ENCODE measurements at regions not wholly inside any gene's neighbourhood (a gene's known extent, or its start where the extent isn't known, plus 50 kb on each side); places are given as distances from the start of the nearest gene placed in this dataset.
"Not testable (repeated sequence)": the region's sequence is repeated elsewhere in the genome, so short reads cannot be mapped to it uniquely, and the experiment has no call there.

DNA sequence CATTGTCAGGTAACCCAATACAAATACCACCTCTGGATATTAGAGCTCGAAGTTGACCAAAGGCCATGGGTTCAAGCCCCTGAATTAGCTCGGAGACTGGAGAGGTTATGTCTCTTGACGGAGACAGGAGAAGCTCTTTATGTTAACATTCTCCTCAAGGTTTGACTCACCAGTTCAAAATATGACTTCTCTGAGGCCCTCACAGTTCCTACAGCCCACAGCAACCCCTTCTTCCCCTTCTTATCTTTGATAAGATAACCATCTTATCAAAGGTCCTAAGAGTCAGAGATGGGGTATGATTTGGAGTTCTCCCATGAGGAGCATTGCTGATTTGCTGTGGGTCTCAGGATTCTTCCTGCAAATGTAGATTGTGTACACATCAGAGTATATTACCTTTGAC, 246.6 kb downstream of the UBE2NL start:
- not testable (repeated sequence) for H3K9me3 ChIP-seq (ENCODE audit: control insufficient read depth in 2 of 2, insufficient read depth in 1 of 2, low read depth in 1 of 2, low read length in 1 of 2); H3K27ac ChIP-seq (ENCODE audit: low read depth in 1 of 3, low read length in 2 of 3); H3K27me3 ChIP-seq (ENCODE audit: control insufficient read depth in 3 of 3, insufficient read depth in 3 of 3, low read length in 3 of 3); H3K36me3 ChIP-seq (ENCODE audit: control insufficient read depth in 3 of 3, insufficient read depth in 2 of 3, low read depth in 1 of 3, low read length in 3 of 3); H3K4me3 ChIP-seq (ENCODE audit: low read depth in 1 of 3, low read length in 3 of 3); FAIRE-seq; H3K4me1 ChIP-seq (ENCODE audit: control insufficient read depth in 3 of 3, insufficient read depth in 2 of 3, low read depth in 1 of 3, low read length in 2 of 3); DNase-seq
- WGBS, 3 donors, result no CpG with 5 or more reads among the region's 3 CpGs

DNA sequence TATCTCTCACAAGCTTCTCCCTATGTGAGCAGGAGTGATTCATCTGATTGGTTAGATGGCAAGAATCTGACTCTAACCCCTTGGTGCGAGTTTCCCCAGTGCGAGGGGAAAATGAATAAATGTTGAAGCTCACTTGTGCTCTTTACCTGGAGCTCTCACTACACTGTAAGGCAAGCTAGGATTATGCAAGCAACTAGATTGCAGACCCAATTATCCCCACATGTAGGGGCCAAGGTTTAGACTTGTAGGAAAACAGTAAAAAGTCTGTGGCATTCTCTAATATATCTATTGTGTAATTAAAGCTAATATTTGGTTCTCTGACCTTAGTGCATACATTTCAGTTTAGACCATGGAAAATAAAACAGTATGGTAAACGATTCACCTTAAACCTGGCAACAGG, 247.2 kb downstream of the UBE2NL start:
- H3K4me1 ChIP-seq (ENCODE audit: control insufficient read depth in 3 of 3, insufficient read depth in 2 of 3, low read depth in 1 of 3, low read length in 2 of 3); FAIRE-seq; H3K9me3 ChIP-seq (ENCODE audit: control insufficient read depth in 2 of 2, insufficient read depth in 1 of 2, low read depth in 1 of 2, low read length in 1 of 2); H3K27ac ChIP-seq (ENCODE audit: low read depth in 1 of 3, low read length in 2 of 3); H3K27me3 ChIP-seq (ENCODE audit: control insufficient read depth in 3 of 3, insufficient read depth in 3 of 3, low read length in 3 of 3); H3K4me3 ChIP-seq (ENCODE audit: low read depth in 1 of 3, low read length in 3 of 3); H3K36me3 ChIP-seq (ENCODE audit: control insufficient read depth in 3 of 3, insufficient read depth in 2 of 3, low read depth in 1 of 3, low read length in 3 of 3); DNase-seq: not testable (repeated sequence)
- WGBS, 3 donors, result 75 to 92% (median 78%) methylated on average over 2 of the region's 3 CpGs

DNA sequence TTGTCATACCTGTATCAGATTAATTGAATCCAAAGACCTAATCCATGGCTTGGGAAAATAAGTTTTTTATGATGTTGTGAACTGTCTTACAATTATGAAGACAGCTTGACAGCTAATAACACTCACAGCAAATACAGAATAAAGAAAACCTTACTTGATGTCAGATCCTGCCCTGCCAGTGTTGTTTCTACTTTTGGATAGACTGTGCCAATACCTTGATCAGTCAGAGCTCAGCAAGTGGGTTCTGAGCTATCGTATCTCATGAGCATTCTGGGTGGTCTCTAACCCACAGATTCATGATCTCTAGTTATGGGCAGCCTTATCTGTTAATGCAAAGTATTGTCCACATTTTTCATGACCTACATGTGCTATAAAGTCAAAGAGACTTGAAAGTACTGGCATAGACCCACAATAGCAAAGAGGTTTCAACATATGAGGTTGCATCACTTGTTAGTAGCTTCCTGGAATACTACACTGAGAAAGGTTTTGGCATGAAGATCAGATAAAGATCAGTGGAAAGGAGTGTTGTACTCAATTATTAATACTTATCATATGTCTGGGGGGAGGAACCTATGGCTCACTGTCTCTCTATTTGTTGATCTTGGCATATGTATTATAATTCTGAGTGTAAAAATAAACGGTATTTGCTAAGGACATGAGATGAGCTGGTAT, 250.7 kb downstream of the UBE2NL start:
- not testable (repeated sequence) for H3K36me3 ChIP-seq (ENCODE audit: control insufficient read depth in 3 of 3, insufficient read depth in 2 of 3, low read depth in 1 of 3, low read length in 3 of 3); H3K4me1 ChIP-seq (ENCODE audit: control insufficient read depth in 3 of 3, insufficient read depth in 2 of 3, low read depth in 1 of 3, low read length in 2 of 3); H3K27me3 ChIP-seq (ENCODE audit: control insufficient read depth in 3 of 3, insufficient read depth in 3 of 3, low read length in 3 of 3); DNase-seq; FAIRE-seq; H3K4me3 ChIP-seq (ENCODE audit: low read depth in 1 of 3, low read length in 3 of 3); H3K9me3 ChIP-seq (ENCODE audit: control insufficient read depth in 2 of 2, insufficient read depth in 1 of 2, low read depth in 1 of 2, low read length in 1 of 2); H3K27ac ChIP-seq (ENCODE audit: low read depth in 1 of 3, low read length in 2 of 3)
- 67 to 90% (median 67%) methylated on average over 1 of the region's 2 CpGs for WGBS, 3 donors

DNA sequence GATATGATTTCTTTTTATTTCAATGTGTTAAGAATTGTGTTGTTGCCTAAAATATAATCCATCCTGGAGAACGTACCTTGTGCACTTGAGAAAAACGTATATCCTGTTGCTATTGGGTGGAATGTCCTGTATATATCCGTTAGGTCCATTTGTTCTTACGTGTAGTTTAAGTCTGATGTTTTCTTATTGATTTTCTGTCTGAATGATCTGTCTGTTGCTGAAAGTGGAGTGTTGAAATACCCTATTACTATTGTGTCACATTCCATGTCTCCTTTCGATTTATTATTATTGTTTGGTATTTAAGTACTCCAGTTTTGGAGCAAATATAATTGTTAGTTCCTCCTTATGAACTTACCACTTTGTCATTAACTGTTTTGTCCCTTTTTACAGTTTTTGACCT, 270.6 kb downstream of the UBE2NL start:
- not testable (repeated sequence) for H3K36me3 ChIP-seq (ENCODE audit: control insufficient read depth in 3 of 3, insufficient read depth in 2 of 3, low read depth in 1 of 3, low read length in 3 of 3); H3K27ac ChIP-seq (ENCODE audit: low read depth in 1 of 3, low read length in 2 of 3)
- WGBS, 3 donors, result 60 to 81% (median 76%) methylated on average over 4 to 5 of the region's 5 CpGs

GRCh38 chrX:144185197-144185596, 301.3 kb downstream of the UBE2NL start:
- H3K27me3 ChIP-seq (ENCODE audit: control insufficient read depth in 3 of 3, insufficient read depth in 3 of 3, low read length in 3 of 3); H3K27ac ChIP-seq (ENCODE audit: low read depth in 1 of 3, low read length in 2 of 3); H3K36me3 ChIP-seq (ENCODE audit: control insufficient read depth in 3 of 3, insufficient read depth in 2 of 3, low read depth in 1 of 3, low read length in 3 of 3); H3K4me1 ChIP-seq (ENCODE audit: control insufficient read depth in 3 of 3, insufficient read depth in 2 of 3, low read depth in 1 of 3, low read length in 2 of 3); H3K9me3 ChIP-seq (ENCODE audit: control insufficient read depth in 2 of 2, insufficient read depth in 1 of 2, low read depth in 1 of 2, low read length in 1 of 2); H3K4me3 ChIP-seq (ENCODE audit: low read depth in 1 of 3, low read length in 3 of 3); FAIRE-seq; DNase-seq: not testable (repeated sequence)

More for the DNA sequence above, 270.6 kb downstream of the UBE2NL start:
- FAIRE-seq; H3K4me1 ChIP-seq (ENCODE audit: control insufficient read depth in 3 of 3, insufficient read depth in 2 of 3, low read depth in 1 of 3, low read length in 2 of 3); H3K4me3 ChIP-seq (ENCODE audit: low read depth in 1 of 3, low read length in 3 of 3); H3K27me3 ChIP-seq (ENCODE audit: control insufficient read depth in 3 of 3, insufficient read depth in 3 of 3, low read length in 3 of 3); H3K9me3 ChIP-seq (ENCODE audit: control insufficient read depth in 2 of 2, insufficient read depth in 1 of 2, low read depth in 1 of 2, low read length in 1 of 2); DNase-seq: not testable (repeated sequence)

- not testable (repeated sequence) for H3K27me3 ChIP-seq (ENCODE audit: control insufficient read depth in 3 of 3, insufficient read depth in 3 of 3, low read length in 3 of 3); H3K36me3 ChIP-seq (ENCODE audit: control insufficient read depth in 3 of 3, insufficient read depth in 2 of 3, low read depth in 1 of 3, low read length in 3 of 3); DNase-seq; H3K27ac ChIP-seq (ENCODE audit: low read depth in 1 of 3, low read length in 2 of 3); H3K4me3 ChIP-seq (ENCODE audit: low read depth in 1 of 3, low read length in 3 of 3); H3K9me3 ChIP-seq (ENCODE audit: control insufficient read depth in 2 of 2, insufficient read depth in 1 of 2, low read depth in 1 of 2, low read length in 1 of 2); H3K4me1 ChIP-seq (ENCODE audit: control insufficient read depth in 3 of 3, insufficient read depth in 2 of 3, low read depth in 1 of 3, low read length in 2 of 3); FAIRE-seq
- 56 to 88% (median 68%) methylated on average over 2 to 3 of the region's 4 CpGs for WGBS, 3 donors
These were observed 304.6 kb downstream of the UBE2NL start for GRCh38 chrX:144188489-144188888.

DNA sequence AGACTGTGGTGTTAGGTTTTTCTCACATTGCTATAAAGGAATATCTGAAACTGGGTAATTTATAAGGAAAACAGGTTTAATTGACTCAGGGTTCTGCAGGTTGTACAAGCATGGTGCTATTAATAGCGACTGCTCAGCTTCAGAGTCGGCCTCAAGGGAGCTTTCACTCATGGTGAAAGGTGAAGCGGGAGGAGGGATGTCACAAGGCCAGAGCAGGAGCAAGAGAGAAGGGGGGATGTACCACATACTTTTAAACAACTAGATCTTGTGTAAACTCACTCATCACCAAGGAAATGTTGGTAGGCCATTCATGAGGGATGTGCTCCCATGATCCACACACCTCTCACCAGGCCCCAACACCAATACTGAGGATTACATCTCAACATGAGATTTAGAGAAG, 313.2 kb downstream of the UBE2NL start:
- DNase-seq; H3K27me3 ChIP-seq (ENCODE audit: control insufficient read depth in 3 of 3, insufficient read depth in 3 of 3, low read length in 3 of 3); FAIRE-seq; H3K4me1 ChIP-seq (ENCODE audit: control insufficient read depth in 3 of 3, insufficient read depth in 2 of 3, low read depth in 1 of 3, low read length in 2 of 3); H3K27ac ChIP-seq (ENCODE audit: low read depth in 1 of 3, low read length in 2 of 3); H3K36me3 ChIP-seq (ENCODE audit: control insufficient read depth in 3 of 3, insufficient read depth in 2 of 3, low read depth in 1 of 3, low read length in 3 of 3); H3K4me3 ChIP-seq (ENCODE audit: low read depth in 1 of 3, low read length in 3 of 3); H3K9me3 ChIP-seq (ENCODE audit: control insufficient read depth in 2 of 2, insufficient read depth in 1 of 2, low read depth in 1 of 2, low read length in 1 of 2): not testable (repeated sequence)
- 79 to 93% methylated on average over 2 to 3 of the region's 3 CpGs; no CpG with 5 or more reads in 1 of the 3 donors for WGBS, 3 donors

- DNase-seq; H3K4me1 ChIP-seq (ENCODE audit: control insufficient read depth in 3 of 3, insufficient read depth in 2 of 3, low read depth in 1 of 3, low read length in 2 of 3); H3K27me3 ChIP-seq (ENCODE audit: control insufficient read depth in 3 of 3, insufficient read depth in 3 of 3, low read length in 3 of 3); H3K36me3 ChIP-seq (ENCODE audit: control insufficient read depth in 3 of 3, insufficient read depth in 2 of 3, low read depth in 1 of 3, low read length in 3 of 3); H3K27ac ChIP-seq (ENCODE audit: low read depth in 1 of 3, low read length in 2 of 3); FAIRE-seq; H3K4me3 ChIP-seq (ENCODE audit: low read depth in 1 of 3, low read length in 3 of 3); H3K9me3 ChIP-seq (ENCODE audit: control insufficient read depth in 2 of 2, insufficient read depth in 1 of 2, low read depth in 1 of 2, low read length in 1 of 2): not testable (repeated sequence)
- WGBS, 3 donors, result no CpG with 5 or more reads among the region's 2 CpGs
These were observed 318.9 kb downstream of the UBE2NL start for GRCh38 chrX:144202726-144203125.

DNA sequence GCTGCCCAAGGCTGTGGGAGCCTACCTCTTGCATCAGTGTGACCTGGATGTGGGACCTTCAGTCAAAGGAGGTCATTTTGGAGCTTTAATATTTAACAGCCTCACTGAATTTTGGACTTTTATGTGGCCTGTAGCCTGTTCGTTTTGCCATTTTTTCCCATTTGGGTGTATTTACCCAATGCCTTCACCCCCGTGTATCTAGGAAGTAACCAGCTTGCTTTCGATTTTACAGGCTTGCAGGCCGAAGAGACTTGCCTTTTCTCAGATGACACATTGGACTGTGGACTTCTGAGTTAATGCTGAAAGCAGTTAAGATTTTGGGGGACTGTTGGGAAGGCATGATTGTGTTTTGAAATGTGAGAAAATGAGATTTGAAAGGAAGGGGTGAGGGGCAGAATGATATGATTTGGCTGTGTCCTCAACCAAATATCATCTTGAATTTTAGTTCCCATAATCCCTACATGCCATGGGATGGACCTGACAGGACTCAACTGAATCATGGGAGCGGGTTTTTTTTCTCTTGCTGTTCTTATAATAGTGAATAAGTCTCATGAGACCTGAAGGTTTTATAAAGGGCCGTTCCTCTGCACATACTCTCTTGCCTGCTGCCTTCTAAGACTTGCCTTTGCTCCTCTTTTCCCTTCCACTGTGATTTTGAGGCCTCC, 324.6 kb downstream of the UBE2NL start:
- not testable (repeated sequence) for FAIRE-seq; H3K27me3 ChIP-seq (ENCODE audit: control insufficient read depth in 3 of 3, insufficient read depth in 3 of 3, low read length in 3 of 3); DNase-seq; H3K4me1 ChIP-seq (ENCODE audit: control insufficient read depth in 3 of 3, insufficient read depth in 2 of 3, low read depth in 1 of 3, low read length in 2 of 3); H3K36me3 ChIP-seq (ENCODE audit: control insufficient read depth in 3 of 3, insufficient read depth in 2 of 3, low read depth in 1 of 3, low read length in 3 of 3); H3K4me3 ChIP-seq (ENCODE audit: low read depth in 1 of 3, low read length in 3 of 3); H3K27ac ChIP-seq (ENCODE audit: low read depth in 1 of 3, low read length in 2 of 3); H3K9me3 ChIP-seq (ENCODE audit: control insufficient read depth in 2 of 2, insufficient read depth in 1 of 2, low read depth in 1 of 2, low read length in 1 of 2)
- 45 to 88% methylated on average over 2 of the region's 6 CpGs; no CpG with 5 or more reads in 1 of the 3 donors for WGBS, 3 donors
